GM12873 (cell line): ENCODE measurements at regions not wholly inside any gene's neighbourhood (a gene's known extent, or its start where the extent isn't known, plus 50 kb on each side); places are given as distances from the start of the nearest gene placed in this dataset.

Experiments used
- CTCF ChIP-seq: IDR thresholded peaks from 2 replicates; pipeline ENCODE4 v1.5.1; 2012; ENCODE audit warnings: low read depth, mild to moderate bottlenecking, moderate library complexity, low read length, control low read depth; ENCODE audit not compliant: insufficient read depth; ENCODE audit errors: missing control alignments

DNA sequence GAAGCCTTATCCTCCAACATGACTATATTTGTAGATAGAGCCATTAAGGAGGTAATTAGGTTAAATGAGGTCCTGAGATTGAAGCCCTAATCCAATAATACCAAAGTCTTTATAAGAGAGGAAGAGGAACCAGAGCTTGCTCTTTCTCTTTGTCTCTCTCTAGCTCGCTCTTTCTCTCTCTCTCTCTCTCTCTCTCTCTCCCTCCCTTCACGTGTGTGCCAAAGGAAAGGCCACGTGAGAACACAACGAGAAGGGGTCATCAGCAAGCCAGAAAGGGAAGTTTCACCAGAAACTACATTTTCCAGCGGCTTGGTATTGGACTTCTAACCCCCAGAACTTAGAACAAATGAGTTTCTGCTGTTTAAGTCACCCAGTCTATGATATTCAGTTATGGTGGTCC, 1540.5 kb downstream of the C4orf33 start:
- TF ChIP-seq CTCF: no peak

DNA sequence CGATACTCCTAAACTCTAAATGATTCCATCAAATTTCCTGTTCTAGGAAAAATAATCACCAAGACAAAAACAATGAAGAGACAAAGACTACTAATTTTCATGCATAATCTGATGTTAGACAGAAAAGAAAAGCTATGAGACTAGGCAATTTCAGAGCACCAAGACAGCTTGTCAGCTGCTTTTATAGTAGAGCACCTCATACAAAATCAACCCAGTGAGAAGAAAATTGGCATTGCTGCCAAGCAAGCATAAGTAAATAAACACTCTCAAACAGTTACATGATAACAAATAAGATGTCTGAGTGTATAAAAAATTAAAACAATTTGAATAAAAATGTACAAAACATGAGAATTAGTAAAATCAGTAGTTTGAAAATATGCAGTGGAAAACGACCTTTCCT, 1544.6 kb downstream of the C4orf33 start:
- TF ChIP-seq CTCF: no peak

GRCh38 chr4:130646886-130647285, 1550.9 kb downstream of the C4orf33 start:
- no peak for TF ChIP-seq CTCF

DNA sequence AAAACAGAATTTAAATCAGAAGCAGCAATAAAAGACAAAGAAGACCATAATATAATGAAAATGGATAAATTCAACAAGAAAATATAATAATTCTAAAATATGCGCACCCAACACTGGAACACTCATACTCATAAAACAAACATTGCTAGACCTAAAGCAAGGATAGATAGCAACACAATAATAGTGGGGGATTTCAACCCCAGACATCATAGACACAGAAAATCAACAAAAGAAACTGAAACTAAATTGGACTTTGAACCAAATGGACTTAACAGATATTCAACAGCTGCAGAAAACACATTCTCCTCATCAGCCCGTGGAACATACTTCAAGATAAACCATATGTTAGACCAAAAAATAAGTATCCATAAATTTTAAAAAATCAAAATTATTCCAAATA, 1552.6 kb downstream of the C4orf33 start:
- TF ChIP-seq CTCF: no peak

GRCh38 chr4:130653842-130654241, 1557.9 kb downstream of the C4orf33 start:
- no peak for TF ChIP-seq CTCF

- no peak for TF ChIP-seq CTCF
These were observed 1563.4 kb downstream of the C4orf33 start for GRCh38 chr4:130659320-130659719.

- no peak for TF ChIP-seq CTCF
These were observed 1572.9 kb downstream of the C4orf33 start for GRCh38 chr4:130668859-130669258.
